Esophagus muscularis mucosa (tissue), 4 donors: ENCODE measurements at regions not wholly inside any gene's neighbourhood (a gene's known extent, or its start where the extent isn't known, plus 50 kb on each side); places are given as distances from the start of the nearest gene placed in this dataset.

Source experiments
- CTCF ChIP-seq, 3 experiments: fragments of 200-600 bp in 2 of 3; fragments of 450-650 bp in 1 of 3; sonication (generic) in 2 of 3; IDR thresholded peaks; one replicate each; pipeline ENCODE4 v1.5.1; 2017 to 2019; ENCODE audit warnings: antibody characterized with exemption in 3 of 3, mild to moderate bottlenecking in 2 of 3, moderate library complexity in 1 of 3
- EP300 ChIP-seq: sonication (generic); formaldehyde crosslinking; IDR thresholded peaks from one replicate; pipeline ENCODE4 v1.6.1; 2017; ENCODE audit warnings: antibody characterized with exemption
- POLR2A ChIP-seq: fragments of 450-650 bp; IDR thresholded peaks from one replicate; pipeline ENCODE4 v1.6.1; 2017; ENCODE audit warnings: antibody characterized with exemption, moderate library complexity, mild to moderate bottlenecking, low read depth
- POLR2AphosphoS5 ChIP-seq, 2 donors: sonication (generic); formaldehyde crosslinking; IDR thresholded peaks; one replicate each; pipeline ENCODE4 v1.6.1; 2017; ENCODE audit warnings: antibody characterized with exemption in 2 of 2

- TF ChIP-seq POLR2AphosphoS5 (IDR thresholded peaks at IDR 0.05) (no peak), CTCF (IDR thresholded peaks at IDR 0.05) (no peak), POLR2A (no peak), EP300 (no peak)
Observed at GRCh38 chr13:87972568-87972967, 301.4 kb downstream of the SLITRK5 start.
